Sigmoid colon (tissue), 4 donors: ENCODE measurements at regions not wholly inside any gene's neighbourhood (a gene's known extent, or its start where the extent isn't known, plus 50 kb on each side); places are given as distances from the start of the nearest gene placed in this dataset.

Experiments used
- POLR2A ChIP-seq, 2 donors: fragments of 450-650 bp; IDR thresholded peaks; one replicate each; pipeline ENCODE4 v1.6.1; 2016; ENCODE audit warnings: antibody characterized with exemption in 2 of 2, mild to moderate bottlenecking in 2 of 2, moderate library complexity in 2 of 2
- POLR2AphosphoS5 ChIP-seq, 4 donors: sonication (generic); formaldehyde crosslinking; IDR thresholded peaks; one replicate each; pipeline ENCODE4 v1.6.1; 2017; ENCODE audit warnings: antibody characterized with exemption in 4 of 4
- TF ChIP-seq, protein P1 (sequence below), 4 experiments: fragments of 450-650 bp in 3 of 4; fragments of 200-600 bp in 1 of 4; IDR thresholded peaks; one replicate each; pipeline ENCODE4 v1.5.1; 2016 to 2019; ENCODE audit warnings: antibody characterized with exemption in 4 of 4, mild to moderate bottlenecking in 3 of 4, moderate library complexity in 2 of 4

GRCh38 chrX:138791551-138791950 lies 80.0 kb upstream of the FGF13 start:
- TF ChIP-seq POLR2AphosphoS5 (IDR thresholded peaks at IDR 0.05) (no peak), POLR2A (IDR thresholded peaks at IDR 0.05) (no peak)
- TF ChIP-seq, protein P1, sequence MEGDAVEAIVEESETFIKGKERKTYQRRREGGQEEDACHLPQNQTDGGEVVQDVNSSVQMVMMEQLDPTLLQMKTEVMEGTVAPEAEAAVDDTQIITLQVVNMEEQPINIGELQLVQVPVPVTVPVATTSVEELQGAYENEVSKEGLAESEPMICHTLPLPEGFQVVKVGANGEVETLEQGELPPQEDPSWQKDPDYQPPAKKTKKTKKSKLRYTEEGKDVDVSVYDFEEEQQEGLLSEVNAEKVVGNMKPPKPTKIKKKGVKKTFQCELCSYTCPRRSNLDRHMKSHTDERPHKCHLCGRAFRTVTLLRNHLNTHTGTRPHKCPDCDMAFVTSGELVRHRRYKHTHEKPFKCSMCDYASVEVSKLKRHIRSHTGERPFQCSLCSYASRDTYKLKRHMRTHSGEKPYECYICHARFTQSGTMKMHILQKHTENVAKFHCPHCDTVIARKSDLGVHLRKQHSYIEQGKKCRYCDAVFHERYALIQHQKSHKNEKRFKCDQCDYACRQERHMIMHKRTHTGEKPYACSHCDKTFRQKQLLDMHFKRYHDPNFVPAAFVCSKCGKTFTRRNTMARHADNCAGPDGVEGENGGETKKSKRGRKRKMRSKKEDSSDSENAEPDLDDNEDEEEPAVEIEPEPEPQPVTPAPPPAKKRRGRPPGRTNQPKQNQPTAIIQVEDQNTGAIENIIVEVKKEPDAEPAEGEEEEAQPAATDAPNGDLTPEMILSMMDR (IDR thresholded peaks at IDR 0.05): no peak
